A549 (cell line): ENCODE measurements at regions not wholly inside any gene's neighbourhood (a gene's known extent, or its start where the extent isn't known, plus 50 kb on each side); places are given as distances from the start of the nearest gene placed in this dataset.

ENCODE experiments used
- ATAC-seq, 2 experiments: fragments of 200-7000 bp in 1 of 2; fragments of >200 bp in 1 of 2; cut with Nextera tagmentation in 1 of 2; cut with Tn5 transposase in 1 of 2; 3 replicates each; pipeline versions ENCODE4 v1.8.0 to v1.9.1; 2018 to 2020; ENCODE audit warnings: mild to moderate bottlenecking in 1 of 2, moderate library complexity in 1 of 2
- CTCF ChIA-PET: fragments of 300-600 bp; sonication (Branson Sonifier 250); formaldehyde crosslinking; extraction: SDS; loops from one replicate; lab custom pipeline; 2021; ENCODE audit warnings: antibody characterized with exemption, inconsistent platforms; lab: Yijun Ruan, JAX
- POLR2A ChIA-PET: fragments of 350-600 bp; formaldehyde crosslinking; extraction: SDS; loops from one replicate; lab custom pipeline; 2021; ENCODE audit warnings: antibody characterized with exemption, inconsistent platforms; lab: Yijun Ruan, JAX
- DNase-seq, 2 experiments: peaks; one replicate each; pipeline versions ENCODE4 v3.0.0 to v3.0.0-alpha.2; 2011 to 2016; ENCODE audit warnings: low read depth in 1 of 2, low spot score in 1 of 2
- FAIRE-seq: peaks from 2 replicates; lab custom pipeline; 2011; peaks lifted over from hg19 to GRCh38; lab: Jason Lieb, UNC
- H3K27ac ChIP-seq, 2 experiments: fragments of >200 bp; sonication (Bioruptor Twin); formaldehyde crosslinking; 3 replicates each; pipeline ENCODE4 v1.5.1; 2016 to 2017
- H3K4me1 ChIP-seq: fragments of >200 bp; sonication (Bioruptor Twin); formaldehyde crosslinking; 3 replicates; pipeline ENCODE4 v1.6.1; 2016
- H3K4me2 ChIP-seq: fragments of >200 bp; sonication (Bioruptor Twin); formaldehyde crosslinking; 3 replicates; pipeline ENCODE4 v1.6.1; 2016
- H3K4me3 ChIP-seq: fragments of >200 bp; sonication (Bioruptor Twin); formaldehyde crosslinking; 3 replicates; pipeline ENCODE4 v1.5.1; 2016
- H3K9me3 ChIP-seq: fragments of >200 bp; sonication (Bioruptor Twin); formaldehyde crosslinking; 3 replicates; pipeline ENCODE4 v1.6.1; 2016
- BCL3 ChIP-seq: fragments of >200 bp; sonication (Bioruptor Twin); formaldehyde crosslinking; IDR thresholded peaks from 3 replicates; pipeline ENCODE4 v1.6.1; 2016
- CBX2 ChIP-seq: fragments of 200-600 bp; sonication (generic); IDR thresholded peaks from 2 replicates; pipeline ENCODE4 v1.6.1; 2016; ENCODE audit warnings: low read depth, mild to moderate bottlenecking, borderline replicate concordance
- CBX8 ChIP-seq: fragments of 200-600 bp; sonication (generic); IDR thresholded peaks from 2 replicates; pipeline ENCODE4 v1.6.1; 2016
- CHD4 ChIP-seq: fragments of 200-600 bp; sonication (generic); IDR thresholded peaks from 2 replicates; pipeline ENCODE4 v1.6.1; 2016; ENCODE audit warnings: antibody characterized with exemption, mild to moderate bottlenecking, borderline replicate concordance
- CTCF ChIP-seq: fragments of >200 bp; sonication (Bioruptor Twin); formaldehyde crosslinking; IDR thresholded peaks from 3 replicates; pipeline ENCODE4 v1.5.1; 2016
- EHF ChIP-seq: fragments of 250-450 bp; sonication (Bioruptor Pico); IDR thresholded peaks from 2 replicates; pipeline ENCODE4 v1.5.0; 2020; ENCODE audit warnings: mild to moderate bottlenecking
- EHMT2 ChIP-seq: fragments of 200-600 bp; sonication (generic); IDR thresholded peaks from 2 replicates; pipeline ENCODE4 v1.6.1; 2016; ENCODE audit warnings: antibody characterized with exemption, low read depth, mild to moderate bottlenecking, moderate library complexity
- HDAC2 ChIP-seq: fragments of 200-600 bp; sonication (generic); IDR thresholded peaks from 2 replicates; pipeline ENCODE4 v1.6.1; 2016
- HOXB13 ChIP-seq: fragments of 250-450 bp; sonication (Bioruptor Pico); IDR thresholded peaks from 2 replicates; pipeline ENCODE4 v1.5.0; 2020; ENCODE audit warnings: low read depth, mild to moderate bottlenecking, moderate library complexity
- KDM1A ChIP-seq: fragments of 200-600 bp; sonication (generic); IDR thresholded peaks from 2 replicates; pipeline ENCODE4 v1.6.1; 2016; ENCODE audit warnings: low read depth, mild to moderate bottlenecking
- KDM5A ChIP-seq: fragments of 200-600 bp; sonication (generic); IDR thresholded peaks from 2 replicates; pipeline ENCODE4 v1.6.1; 2016; ENCODE audit warnings: antibody characterized with exemption, mild to moderate bottlenecking
- MAFK ChIP-seq: fragments of 450-650 bp; IDR thresholded peaks from 2 replicates; pipeline ENCODE4 v1.6.1; 2014; ENCODE audit not compliant: partially characterized antibody
- NR3C1 ChIP-seq: fragments of >200 bp; sonication (Bioruptor Twin); formaldehyde crosslinking; IDR thresholded peaks from 3 replicates; pipeline ENCODE4 v1.6.1; 2017
- PBX3 ChIP-seq: IDR thresholded peaks from 2 replicates; pipeline ENCODE4 v1.6.1; 2012
- RAD21 ChIP-seq, 2 experiments: fragments of >200 bp in 1 of 2; sonication (Bioruptor Twin) in 1 of 2; formaldehyde crosslinking in 1 of 2; IDR thresholded peaks in 1 of 2; conservative IDR thresholded peaks in 1 of 2; 2 replicates in 1 of 2; 3 replicates in 1 of 2; pipeline ENCODE4 v1.6.1; 2012 to 2018; ENCODE audit warnings: inconsistent platforms in 1 of 2
- REST ChIP-seq: fragments of 200-600 bp; sonication (generic); IDR thresholded peaks from 2 replicates; pipeline ENCODE4 v1.6.1; 2016; ENCODE audit warnings: antibody characterized with exemption, mild to moderate bottlenecking, moderate library complexity
- RNF2 ChIP-seq: fragments of 200-600 bp; sonication (generic); IDR thresholded peaks from 2 replicates; pipeline ENCODE4 v1.6.1; 2016; ENCODE audit warnings: low read depth, mild to moderate bottlenecking, antibody characterized with exemption, moderate library complexity, borderline replicate concordance
- USF2 ChIP-seq: fragments of 450-650 bp; IDR thresholded peaks from 2 replicates; pipeline ENCODE4 v1.6.1; 2014; ENCODE audit warnings: antibody characterized with exemption
- ZC3H11A ChIP-seq: fragments of 450-650 bp; IDR thresholded peaks from 2 replicates; pipeline ENCODE4 v1.6.1; 2014; ENCODE audit warnings: antibody characterized with exemption, mild to moderate bottlenecking
- WGBS: methylation state at CpG from one replicate; pipeline ENCODE4 v1.1.6; 2017; ENCODE audit errors: missing lambda C conversion rate; 5-methylcytosine and 5-hydroxymethylcytosine counted together

GRCh38 chr3:78496501-78496900, 1271.3 kb downstream of the ROBO1 start (continued):
- no peak for TF ChIP-seq USF2
- TF ChIP-seq, all 56 proteins: peak for 0

GRCh38 chr3:78497021-78497420, 1270.8 kb downstream of the ROBO1 start:
- no peak for ATAC-seq

GRCh38 chr3:78497767-78498166, 1270.0 kb downstream of the ROBO1 start:
- no peak for DNase-seq
- ChIA-PET POLR2A (no interaction called here), CTCF (no interaction called here)
- TF ChIP-seq PBX3, result no peak
- TF ChIP-seq CTCF, result no peak
- no peak for TF ChIP-seq HDAC2
- no peak for TF ChIP-seq BCL3
- TF ChIP-seq HOXB13 (CRISPR knock-in tag), result no peak
- TF ChIP-seq NR3C1, result no peak
- no peak for TF ChIP-seq EHF (CRISPR knock-in tag)
- no peak for TF ChIP-seq KDM5A
- no peak for TF ChIP-seq CBX8
- TF ChIP-seq CHD4, result no peak
- no peak for TF ChIP-seq KDM1A
- no peak for ATAC-seq
- FAIRE-seq, result no peak
- Histone ChIP-seq H3K4me1 (no peaks in the 10 kb centered on the region), H3K9me3 (no peaks in the 10 kb centered on the region), H3K27ac (no peak overlapping the region), H3K4me2 (no peak overlapping the region), H3K4me3 (no peak overlapping the region)
- 36% methylated on average over 2 of the region's 2 CpGs for WGBS

More at GRCh38 chr3:78497021-78497420, 1270.8 kb downstream of the ROBO1 start:
- no peak overlapping the region for H3K27ac ChIP-seq
- ChIA-PET CTCF (interaction anchor here (1.6 kb wide), 1 partner anchor 23 kb away, joined by 3 read pairs; no protein-coding TSS in a partner anchor), POLR2A (no interaction called here)
- H3K4me3 ChIP-seq, result no peak overlapping the region
- H3K4me1 ChIP-seq, result no peaks in the 10 kb centered on the region
- DNase-seq, result no peak
- 18% methylated on average over 4 of the region's 4 CpGs for WGBS
- no peak overlapping the region for H3K4me2 ChIP-seq
- no peak for FAIRE-seq
- H3K9me3 ChIP-seq, result no peaks in the 10 kb centered on the region
- no peak for TF ChIP-seq EHMT2
- no peak for TF ChIP-seq NR3C1
- TF ChIP-seq MAFK, result no peak
- TF ChIP-seq PBX3, result no peak

- POLR2A ChIA-PET, result no interaction called here
- H3K4me2 ChIP-seq, result no peak overlapping the region
- no peaks in the 10 kb centered on the region for H3K9me3 ChIP-seq
- H3K4me3 ChIP-seq, result no peak overlapping the region
- H3K4me1 ChIP-seq, result no peaks in the 10 kb centered on the region
- H3K27ac ChIP-seq, result no peak overlapping the region
- 67% methylated on average over 4 of the region's 4 CpGs for WGBS
- CTCF ChIA-PET, result interaction anchor here (1.0 kb wide), 1 partner anchor 63 kb away, joined by 3 read pairs; no protein-coding TSS in a partner anchor
- FAIRE-seq (no peak), DNase-seq (no peak), ATAC-seq (no peak)
- no peak for TF ChIP-seq ZC3H11A
- no peak for TF ChIP-seq REST
- TF ChIP-seq CTCF, result no peak
- TF ChIP-seq RAD21 (conservative IDR thresholded peaks at IDR 0.05 in 1 of 2, IDR thresholded peaks at IDR 0.05 in 1 of 2), result no peak
- TF ChIP-seq CBX2, result no peak
- TF ChIP-seq RNF2, result no peak
Measured at GRCh38 chr3:78506061-78506460, 1261.7 kb downstream of the ROBO1 start.
